H1 (cell line): ENCODE measurements at regions not wholly inside any gene's neighbourhood (a gene's known extent, or its start where the extent isn't known, plus 50 kb on each side); places are given as distances from the start of the nearest gene placed in this dataset.

Experiments used
- EP300 ChIP-seq, 2 experiments: IDR thresholded peaks; 1 replicate in 1 of 2; 2 replicates in 1 of 2; pipeline ENCODE4 v1.6.1; 2011 to 2012; ENCODE audit warnings: low read depth in 2 of 2, low read length in 2 of 2, mild to moderate bottlenecking in 2 of 2, borderline replicate concordance in 1 of 2, inconsistent platforms in 1 of 2, moderate library complexity in 1 of 2
- JUND ChIP-seq: IDR thresholded peaks from 2 replicates; pipeline ENCODE4 v1.6.1; 2011; ENCODE audit warnings: mild to moderate bottlenecking, improper control_type of control experiment, low read length
- KDM5A ChIP-seq: fragments of 200-600 bp; IDR thresholded peaks from 2 replicates; pipeline ENCODE4 v1.7.1; 2012; ENCODE audit warnings: mild to moderate bottlenecking, low read length, inconsistent platforms, mixed read lengths
- RBBP5 ChIP-seq: IDR thresholded peaks from 2 replicates; pipeline ENCODE4 v1.7.1; 2012; ENCODE audit warnings: low read depth, mild to moderate bottlenecking, inconsistent platforms, low read length, moderate library complexity, borderline replicate concordance
- SRF ChIP-seq: IDR thresholded peaks from 2 replicates; pipeline ENCODE4 v1.6.1; 2011; ENCODE audit warnings: mild to moderate bottlenecking, low read depth, low read length, moderate library complexity

- TF ChIP-seq EP300 (IDR thresholded peaks at IDR 0.05; ENCODE audit: borderline replicate concordance in 1 of 2, low read depth in 2 of 2, low read length in 2 of 2) (no peak), RBBP5 (no peak), JUND (no peak), SRF (no peak), KDM5A (no peak)
Observed at GRCh38 chr5:167709625-167710024, 581.8 kb upstream of the WWC1 start.
